HEK293T (cell line): ENCODE measurements at regions not wholly inside any gene's neighbourhood (a gene's known extent, or its start where the extent isn't known, plus 50 kb on each side); places are given as distances from the start of the nearest gene placed in this dataset.

Experiments
- CTCF ChIA-PET: fragments of 350-600 bp; formaldehyde crosslinking; extraction: SDS; loops from one replicate; lab custom pipeline; 2021; ENCODE audit warnings: antibody characterized with exemption, inconsistent platforms; lab: Yijun Ruan, JAX
- POLR2A ChIA-PET: fragments of 350-600 bp; formaldehyde crosslinking; extraction: SDS; loops from one replicate; lab custom pipeline; 2020; ENCODE audit warnings: antibody characterized with exemption, inconsistent platforms; lab: Yijun Ruan, JAX
- DNase-seq: peaks from one replicate; pipeline ENCODE4 v3.0.0; 2012; ENCODE audit warnings: mixed read lengths; ENCODE audit errors: extremely low spot score
- ARNT ChIP-seq: fragments of 450-650 bp; IDR thresholded peaks from 2 replicates; pipeline ENCODE4 v1.6.1; 2017; ENCODE audit warnings: mild to moderate bottlenecking
- BHLHE40 ChIP-seq: fragments of 450-650 bp; IDR thresholded peaks from 2 replicates; pipeline ENCODE4 v1.6.1; 2016; ENCODE audit warnings: mild to moderate bottlenecking, moderate library complexity, borderline replicate concordance
- CTBP1 ChIP-seq: fragments of 450-650 bp; IDR thresholded peaks from 2 replicates; pipeline ENCODE4 v1.6.1; 2016; ENCODE audit warnings: borderline replicate concordance
- ELF4 ChIP-seq: fragments of 450-650 bp; IDR thresholded peaks from 2 replicates; pipeline ENCODE4 v1.6.1; 2017; ENCODE audit warnings: antibody characterized with exemption
- FOXA1 ChIP-seq: fragments of 450-650 bp; IDR thresholded peaks from 2 replicates; pipeline ENCODE4 v1.6.1; 2016; ENCODE audit warnings: mild to moderate bottlenecking
- FOXK2 ChIP-seq: fragments of 450-650 bp; IDR thresholded peaks from 2 replicates; pipeline ENCODE4 v1.6.1; 2016; ENCODE audit warnings: mild to moderate bottlenecking
- FOXM1 ChIP-seq: fragments of 450-650 bp; IDR thresholded peaks from 2 replicates; pipeline ENCODE4 v1.6.1; 2017; ENCODE audit warnings: mild to moderate bottlenecking, borderline replicate concordance
- HDGF ChIP-seq: fragments of 450-650 bp; IDR thresholded peaks from 2 replicates; pipeline ENCODE4 v1.6.1; 2017; ENCODE audit warnings: antibody characterized with exemption, borderline replicate concordance
- L3MBTL2 ChIP-seq: fragments of 450-650 bp; conservative IDR thresholded peaks from 2 replicates; pipeline ENCODE4 v1.6.1; 2016; ENCODE audit warnings: mild to moderate bottlenecking
- LEF1 ChIP-seq: fragments of 450-650 bp; IDR thresholded peaks from 2 replicates; pipeline ENCODE4 v1.6.1; 2017; ENCODE audit warnings: mild to moderate bottlenecking, borderline replicate concordance
- NFRKB ChIP-seq: fragments of 450-650 bp; IDR thresholded peaks from 2 replicates; pipeline ENCODE4 v1.6.1; 2016; ENCODE audit warnings: mild to moderate bottlenecking, moderate library complexity
- PKNOX1 ChIP-seq: fragments of 450-650 bp; IDR thresholded peaks from 2 replicates; pipeline ENCODE4 v1.6.1; 2016
- SP1 ChIP-seq: fragments of 450-650 bp; IDR thresholded peaks from 2 replicates; pipeline ENCODE4 v1.6.1; 2017
- SUZ12 ChIP-seq: fragments of 450-650 bp; IDR thresholded peaks from 2 replicates; pipeline ENCODE4 v1.6.1; 2016; ENCODE audit warnings: mild to moderate bottlenecking
- TARDBP ChIP-seq: fragments of 450-650 bp; IDR thresholded peaks from 2 replicates; pipeline ENCODE4 v1.6.1; 2016
- ZNF384 ChIP-seq: fragments of 450-650 bp; IDR thresholded peaks from 2 replicates; pipeline ENCODE4 v1.6.1; 2016

DNA sequence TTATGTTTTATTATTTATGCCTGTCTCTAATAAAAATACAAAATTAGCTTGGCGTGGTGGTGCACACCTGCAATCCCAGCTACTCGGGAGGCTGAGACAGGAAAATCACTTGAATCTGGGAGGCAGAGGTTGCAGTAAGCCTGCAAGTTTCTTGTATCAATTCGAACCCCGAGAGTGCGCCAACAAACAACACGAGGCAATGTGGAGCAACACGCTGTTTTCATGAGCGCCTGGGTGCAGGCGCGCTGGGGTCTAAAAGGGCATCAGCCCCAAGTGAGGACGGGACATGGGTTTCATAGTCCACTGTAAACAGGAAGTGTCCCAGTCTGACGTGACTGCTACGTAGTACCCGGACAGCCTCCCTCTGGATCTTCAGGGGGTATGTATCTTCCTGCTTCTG is 1634.6 kb upstream of the AGA start:
- CTCF ChIA-PET: no interaction called here
- DNase-seq: no peak
- TF ChIP-seq LEF1: no peak
- TF ChIP-seq FOXK2: no peak
- TF ChIP-seq SP1: no peak
- no peak for TF ChIP-seq TARDBP
- no peak for TF ChIP-seq CTBP1
- TF ChIP-seq BHLHE40: no peak
- no peak for TF ChIP-seq SUZ12
- no peak for TF ChIP-seq HDGF
- TF ChIP-seq ARNT: no peak
- TF ChIP-seq L3MBTL2: no peak
- TF ChIP-seq ZNF384: no peak
- no peak for TF ChIP-seq FOXA1
- POLR2A ChIA-PET: no interaction called here

- TF ChIP-seq ZNF384 (no peak), FOXK2 (no peak), NFRKB (no peak), ELF4 (no peak), TARDBP (no peak), L3MBTL2 (no peak), SP1 (no peak), CTBP1 (no peak), PKNOX1 (no peak), ARNT (no peak), FOXA1 (no peak)
- CTCF ChIA-PET: no interaction called here
- POLR2A ChIA-PET: no interaction called here
- DNase-seq: peak; percentile 5
Observed at GRCh38 chr4:179095585-179096221, 1653.5 kb upstream of the AGA start.

DNA sequence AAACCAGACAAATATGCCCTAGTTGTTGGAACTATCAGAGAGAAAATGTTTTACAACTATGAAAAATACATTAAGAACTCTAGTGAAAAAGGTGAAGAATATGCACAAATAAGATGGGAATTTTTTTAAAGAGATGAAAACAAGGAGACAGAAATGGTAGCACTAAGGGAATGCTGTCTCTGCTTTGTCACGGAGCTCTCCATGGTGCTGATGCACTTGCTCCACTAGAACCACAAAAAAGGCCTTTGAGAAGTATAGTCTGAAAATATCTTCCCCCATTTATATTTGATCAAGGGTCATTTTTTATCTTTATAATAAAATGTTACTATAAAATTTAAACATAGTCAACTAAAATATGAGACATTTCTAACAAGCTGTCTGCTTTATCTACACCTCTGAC is 1655.5 kb upstream of the AGA start:
- no peak for TF ChIP-seq FOXA1
- TF ChIP-seq ZNF384: no peak
- no peak for TF ChIP-seq PKNOX1
- TF ChIP-seq ELF4: no peak
- no peak for TF ChIP-seq HDGF
- TF ChIP-seq FOXM1: no peak
- TF ChIP-seq TARDBP: no peak
- TF ChIP-seq BHLHE40: no peak
- no peak for TF ChIP-seq ARNT
- no peak for TF ChIP-seq NFRKB
- no peak for TF ChIP-seq FOXK2
- no peak for TF ChIP-seq SP1
- ChIA-PET POLR2A (no interaction called here), CTCF (no interaction called here)
- DNase-seq: peak; percentile 6

DNA sequence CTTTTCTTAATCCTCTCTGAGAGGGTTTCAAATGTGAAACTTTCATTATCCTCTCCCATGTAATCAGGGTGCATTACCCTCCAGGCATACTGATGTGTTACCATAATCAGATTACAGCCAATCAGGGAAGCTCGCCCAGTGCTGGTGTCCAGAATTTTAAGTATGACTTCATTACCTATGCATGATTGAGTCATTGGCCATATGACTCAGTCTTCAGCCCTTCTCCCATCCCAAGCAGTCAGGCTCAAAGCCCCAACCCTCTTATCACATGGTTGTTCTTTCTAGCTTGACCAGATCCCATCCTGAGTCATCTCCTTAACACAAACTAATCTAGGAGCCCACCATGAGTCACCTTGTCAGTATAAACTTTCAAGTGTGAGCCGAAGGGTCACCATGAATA is 1668.1 kb upstream of the AGA start:
- TF ChIP-seq ARNT (no peak), CTBP1 (no peak), NFRKB (no peak), FOXA1 (no peak), SUZ12 (no peak), PKNOX1 (no peak), L3MBTL2 (no peak), FOXK2 (no peak), HDGF (no peak), BHLHE40 (no peak), ZNF384 (no peak), FOXM1 (no peak), TARDBP (no peak), LEF1 (no peak)
- DNase-seq: peak; percentile 3
- ChIA-PET CTCF (no interaction called here), POLR2A (no interaction called here)

- no peak for DNase-seq
- ChIA-PET POLR2A (no interaction called here), CTCF (no interaction called here)
- no peak for TF ChIP-seq CTBP1
- TF ChIP-seq FOXK2: no peak
- no peak for TF ChIP-seq L3MBTL2
- TF ChIP-seq BHLHE40: no peak
- TF ChIP-seq TARDBP: no peak
Observed at GRCh38 chr4:179110816-179111215, 1668.6 kb upstream of the AGA start.

DNA sequence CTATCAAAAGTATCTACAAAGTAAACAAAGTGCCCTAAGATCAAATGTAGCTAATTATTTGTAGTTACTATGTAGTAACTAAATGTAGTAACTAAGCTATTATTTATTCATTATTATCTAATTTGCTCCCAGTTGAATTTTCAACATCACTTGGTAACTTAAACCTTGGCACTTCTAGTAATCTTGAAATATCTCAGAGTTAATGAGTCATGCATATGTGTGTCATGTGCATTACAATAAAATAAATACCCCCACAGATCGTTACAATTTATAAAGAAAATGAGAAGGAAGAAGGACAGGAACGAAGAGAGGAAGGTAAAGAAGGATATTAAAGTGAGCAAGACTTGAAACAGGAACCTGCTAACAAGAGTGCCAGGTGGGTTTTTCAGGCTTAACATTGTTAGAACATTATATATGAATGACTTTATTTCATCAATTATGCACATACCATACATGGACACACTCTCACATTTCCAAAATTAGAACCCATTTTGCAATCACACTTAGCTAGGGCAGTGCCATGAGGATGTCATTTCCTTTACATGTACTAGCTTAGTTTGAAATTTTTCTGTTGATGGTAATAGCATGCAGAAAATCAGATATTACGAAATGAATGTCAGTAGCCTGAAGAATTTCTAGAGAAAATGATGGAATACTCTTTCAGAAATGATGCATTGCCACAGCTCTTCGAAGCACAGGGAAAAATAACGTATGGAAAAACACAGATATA is 1670.4 kb upstream of the AGA start:
- ChIA-PET CTCF (no interaction called here), POLR2A (no interaction called here)
- no peak for TF ChIP-seq PKNOX1
- TF ChIP-seq SP1: no peak
- TF ChIP-seq ARNT: no peak
- no peak for TF ChIP-seq TARDBP
- no peak for DNase-seq
